Transverse colon (tissue), 4 donors: ENCODE measurements at regions not wholly inside any gene's neighbourhood (a gene's known extent, or its start where the extent isn't known, plus 50 kb on each side); places are given as distances from the start of the nearest gene placed in this dataset.

ENCODE experiments used
- EP300 ChIP-seq: sonication (generic); formaldehyde crosslinking; IDR thresholded peaks from one replicate; pipeline ENCODE4 v1.6.1; 2017; ENCODE audit warnings: antibody characterized with exemption, low read depth
- POLR2A ChIP-seq: fragments of 450-650 bp; IDR thresholded peaks from one replicate; pipeline ENCODE4 v1.6.1; 2016; ENCODE audit warnings: antibody characterized with exemption, mild to moderate bottlenecking, moderate library complexity
- POLR2AphosphoS5 ChIP-seq, 3 donors: sonication (generic); formaldehyde crosslinking; IDR thresholded peaks; one replicate each; pipeline ENCODE4 v1.6.1; 2016; ENCODE audit warnings: antibody characterized with exemption in 3 of 3
- TF ChIP-seq, protein P1 (sequence below), 5 experiments: fragments of 200-600 bp in 3 of 5; fragments of 450-650 bp in 2 of 5; sonication (generic) in 3 of 5; IDR thresholded peaks; 1 replicate in 2 of 5; 2 replicates in 3 of 5; pipeline ENCODE4 v1.5.1; 2016 to 2017; ENCODE audit warnings: antibody characterized with exemption in 5 of 5, inconsistent platforms in 3 of 5, mild to moderate bottlenecking in 2 of 5, moderate library complexity in 1 of 5

DNA sequence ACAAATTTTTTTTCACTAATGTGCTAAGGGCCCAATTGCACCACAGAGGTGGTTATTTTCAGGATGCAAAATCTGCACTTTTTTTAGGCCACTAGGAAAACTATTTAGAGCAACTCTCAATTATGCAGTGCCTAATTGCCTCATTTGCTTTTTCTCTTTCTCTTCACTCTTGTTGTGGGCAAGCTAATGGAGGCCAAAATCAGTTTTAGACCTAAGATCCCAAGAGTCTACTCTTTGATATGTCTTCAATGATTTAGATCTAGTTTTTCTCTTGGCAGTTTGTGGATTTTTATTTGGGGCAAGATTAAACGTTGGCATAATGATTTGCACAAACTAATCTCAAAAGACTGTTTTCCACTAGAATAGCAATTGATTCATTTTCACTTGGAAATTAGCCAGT, 1996.9 kb downstream of the LRRC4C start:
- TF ChIP-seq POLR2AphosphoS5 (IDR thresholded peaks at IDR 0.05) (no peak), POLR2A (no peak), EP300 (no peak)
- TF ChIP-seq, protein P1, sequence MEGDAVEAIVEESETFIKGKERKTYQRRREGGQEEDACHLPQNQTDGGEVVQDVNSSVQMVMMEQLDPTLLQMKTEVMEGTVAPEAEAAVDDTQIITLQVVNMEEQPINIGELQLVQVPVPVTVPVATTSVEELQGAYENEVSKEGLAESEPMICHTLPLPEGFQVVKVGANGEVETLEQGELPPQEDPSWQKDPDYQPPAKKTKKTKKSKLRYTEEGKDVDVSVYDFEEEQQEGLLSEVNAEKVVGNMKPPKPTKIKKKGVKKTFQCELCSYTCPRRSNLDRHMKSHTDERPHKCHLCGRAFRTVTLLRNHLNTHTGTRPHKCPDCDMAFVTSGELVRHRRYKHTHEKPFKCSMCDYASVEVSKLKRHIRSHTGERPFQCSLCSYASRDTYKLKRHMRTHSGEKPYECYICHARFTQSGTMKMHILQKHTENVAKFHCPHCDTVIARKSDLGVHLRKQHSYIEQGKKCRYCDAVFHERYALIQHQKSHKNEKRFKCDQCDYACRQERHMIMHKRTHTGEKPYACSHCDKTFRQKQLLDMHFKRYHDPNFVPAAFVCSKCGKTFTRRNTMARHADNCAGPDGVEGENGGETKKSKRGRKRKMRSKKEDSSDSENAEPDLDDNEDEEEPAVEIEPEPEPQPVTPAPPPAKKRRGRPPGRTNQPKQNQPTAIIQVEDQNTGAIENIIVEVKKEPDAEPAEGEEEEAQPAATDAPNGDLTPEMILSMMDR (IDR thresholded peaks at IDR 0.05) = no peak
